ENCODE measurements at regions not wholly inside any gene's neighbourhood (a gene's known extent, or its start where the extent isn't known, plus 50 kb on each side); places are given as distances from the start of the nearest gene placed in this dataset.

- DNase-seq (ENCODE audit: low spot score) = no peak
Measured at GRCh38 chr20:6421321-6422248, 298.8 kb upstream of the FERMT1 start.

GRCh38 chr20:6420336-6420735 is 297.5 kb upstream of the FERMT1 start:
- DNase-seq (ENCODE audit: low spot score) = no peak

- no peak for DNase-seq (ENCODE audit: low spot score)
Measured at GRCh38 chr20:6418732-6419131, 295.9 kb upstream of the FERMT1 start.

- no peak for DNase-seq (ENCODE audit: low spot score)
Measured at GRCh38 chr20:6416371-6416770, 293.5 kb upstream of the FERMT1 start.

- DNase-seq (ENCODE audit: low spot score) = no peak
Measured at GRCh38 chr20:6411651-6412050, 288.8 kb upstream of the FERMT1 start.

GRCh38 chr20:6410721-6411120 is 287.9 kb upstream of the FERMT1 start:
- DNase-seq (ENCODE audit: low spot score) = no peak

GRCh38 chr20:6407163-6407562 is 284.3 kb upstream of the FERMT1 start:
- DNase-seq (ENCODE audit: low spot score) = no peak

GRCh38 chr20:6401893-6402557 is 279.2 kb upstream of the FERMT1 start:
- no peak for DNase-seq (ENCODE audit: low spot score)

- DNase-seq (ENCODE audit: low spot score) = no peak
Measured at GRCh38 chr20:6397115-6397514, 274.3 kb upstream of the FERMT1 start.

GRCh38 chr20:6395695-6396094 is 272.9 kb upstream of the FERMT1 start:
- DNase-seq (ENCODE audit: low spot score) = no peak

GRCh38 chr20:6388671-6389197 is 265.9 kb upstream of the FERMT1 start:
- no peak for DNase-seq (ENCODE audit: low spot score)

- no peak for DNase-seq (ENCODE audit: low spot score)
Measured at GRCh38 chr20:6384956-6385486, 262.2 kb upstream of the FERMT1 start.

- no peak for DNase-seq (ENCODE audit: low spot score)
Measured at GRCh38 chr20:6384380-6384779, 261.6 kb upstream of the FERMT1 start.

- DNase-seq (ENCODE audit: low spot score) = no peak
Measured at GRCh38 chr20:6381887-6382286, 259.1 kb upstream of the FERMT1 start.

- DNase-seq (ENCODE audit: low spot score) = no peak
Measured at GRCh38 chr20:6362245-6362644, 239.4 kb upstream of the FERMT1 start.

GRCh38 chr20:6360766-6361165 is 237.9 kb upstream of the FERMT1 start:
- no peak for DNase-seq (ENCODE audit: low spot score)

- no peak for DNase-seq (ENCODE audit: low spot score)
Measured at GRCh38 chr20:6355754-6356451, 233.1 kb upstream of the FERMT1 start.

- no peak for DNase-seq (ENCODE audit: low spot score)
Measured at GRCh38 chr20:6348908-6349307, 226.1 kb upstream of the FERMT1 start.

GRCh38 chr20:6347916-6348315 is 225.1 kb upstream of the FERMT1 start:
- DNase-seq (ENCODE audit: low spot score) = no peak

- DNase-seq (ENCODE audit: low spot score) = no peak
Measured at GRCh38 chr20:6341491-6341890, 218.7 kb upstream of the FERMT1 start.

GRCh38 chr20:6339176-6339575 is 216.3 kb upstream of the FERMT1 start:
- DNase-seq (ENCODE audit: low spot score) = no peak

GRCh38 chr20:6333110-6333509 is 210.3 kb upstream of the FERMT1 start:
- no peak for DNase-seq (ENCODE audit: low spot score)

All from mucosa of gallbladder (tissue), 1 donor.